Upper lobe of left lung (tissue), 4 donors: ENCODE measurements at regions not wholly inside any gene's neighbourhood (a gene's known extent, or its start where the extent isn't known, plus 50 kb on each side); places are given as distances from the start of the nearest gene placed in this dataset.

ENCODE experiments used
- CTCF ChIP-seq, 6 experiments: fragments of 450-650 bp in 4 of 6; fragments of 200-600 bp in 2 of 6; sonication (generic) in 2 of 6; IDR thresholded peaks; one replicate each; pipeline ENCODE4 v1.5.1; 2016 to 2019; ENCODE audit warnings: antibody characterized with exemption in 6 of 6
- POLR2AphosphoS5 ChIP-seq, 2 donors: sonication (generic); formaldehyde crosslinking; IDR thresholded peaks; one replicate each; pipeline ENCODE4 v1.5.1; 2017; ENCODE audit warnings: antibody characterized with exemption in 2 of 2

GRCh38 chr2:59919579-59919978, 633.9 kb downstream of the BCL11A start:
- TF ChIP-seq CTCF (IDR thresholded peaks at IDR 0.05) (no peak), POLR2AphosphoS5 (IDR thresholded peaks at IDR 0.05) (no peak)
